ENCODE measurements at regions not wholly inside any gene's neighbourhood (a gene's known extent, or its start where the extent isn't known, plus 50 kb on each side); places are given as distances from the start of the nearest gene placed in this dataset.

- no peak for DNase-seq
Measured at GRCh38 chr7:145644426-145645134, 472.0 kb upstream of the CNTNAP2 start.

DNA sequence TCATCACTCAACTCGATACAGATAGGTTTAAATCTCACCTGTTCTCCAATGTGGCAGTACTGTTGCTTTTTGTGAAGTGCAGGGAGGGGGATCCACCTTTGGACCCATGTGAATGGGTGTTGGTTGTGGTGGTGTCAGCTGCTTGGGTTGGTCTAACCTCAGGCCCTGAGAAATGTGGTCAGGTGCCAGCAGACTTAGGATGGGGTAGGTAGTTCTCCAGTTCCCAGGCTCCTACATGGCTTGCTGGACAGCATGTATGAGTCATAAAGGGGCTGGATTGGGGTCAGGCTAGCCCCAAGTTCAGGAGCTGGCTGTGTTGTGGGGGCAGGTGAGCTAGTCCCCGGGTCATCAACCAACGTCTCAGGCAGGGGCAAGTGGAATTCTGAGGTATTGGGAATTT is 472.6 kb upstream of the CNTNAP2 start:
- DNase-seq: no peak

DNA sequence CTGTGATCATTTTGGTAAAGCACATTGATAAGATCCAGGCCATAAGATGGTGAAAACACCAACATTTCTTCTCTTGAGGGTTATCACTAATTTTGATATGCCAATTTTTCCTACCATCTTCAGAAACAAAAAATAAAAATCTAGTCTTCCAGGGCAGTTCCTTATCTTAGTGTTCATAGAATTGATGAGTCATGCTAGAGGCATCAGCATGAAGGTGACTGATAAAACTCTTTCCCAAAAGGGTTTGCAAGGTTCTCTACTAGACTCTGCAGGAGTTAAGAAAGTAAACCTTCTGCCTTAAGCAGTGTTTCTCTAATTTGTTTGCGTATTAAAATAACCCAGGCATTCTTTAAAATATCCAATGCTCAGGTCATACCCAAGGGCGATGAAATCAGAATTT is 483.1 kb upstream of the CNTNAP2 start:
- no peak for DNase-seq

DNA sequence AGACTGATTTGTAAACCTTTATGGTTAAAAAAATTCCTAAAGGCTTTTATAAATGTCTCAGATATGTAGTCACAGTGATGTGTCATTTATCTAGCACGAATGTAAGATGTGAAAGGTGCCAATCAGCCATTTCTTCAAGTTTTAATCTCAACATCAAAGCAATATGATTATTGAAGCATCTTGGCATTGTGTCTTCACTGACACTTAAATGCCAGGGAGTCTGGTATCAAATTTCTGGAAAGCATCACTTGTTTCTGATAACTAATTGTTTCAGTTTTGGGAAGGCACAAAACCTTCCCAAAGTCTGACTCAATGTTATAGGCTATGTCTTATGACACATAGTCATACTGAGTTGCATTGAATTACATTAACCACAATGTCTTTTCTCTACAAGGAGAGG is 492.0 kb upstream of the CNTNAP2 start:
- DNase-seq: no peak

DNA sequence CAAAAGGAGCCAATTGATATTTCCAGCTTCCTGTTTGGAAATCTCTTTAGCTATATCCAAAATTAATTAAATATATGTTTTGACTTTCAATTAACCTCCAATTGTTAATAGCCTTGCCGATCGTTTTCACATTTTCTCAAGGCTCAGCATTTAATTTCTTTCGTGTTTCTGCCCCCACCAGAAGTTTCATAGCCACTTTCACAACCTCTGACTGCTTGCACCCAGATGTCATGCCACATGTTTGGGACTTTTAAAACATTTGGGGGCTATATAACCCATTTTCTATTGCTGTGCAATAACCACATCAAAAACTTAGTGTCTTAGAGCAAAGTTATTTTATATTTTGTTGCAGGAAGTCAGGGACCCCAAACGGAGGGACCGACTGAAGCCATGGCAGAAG is 510.6 kb upstream of the CNTNAP2 start:
- no peak for DNase-seq

DNA sequence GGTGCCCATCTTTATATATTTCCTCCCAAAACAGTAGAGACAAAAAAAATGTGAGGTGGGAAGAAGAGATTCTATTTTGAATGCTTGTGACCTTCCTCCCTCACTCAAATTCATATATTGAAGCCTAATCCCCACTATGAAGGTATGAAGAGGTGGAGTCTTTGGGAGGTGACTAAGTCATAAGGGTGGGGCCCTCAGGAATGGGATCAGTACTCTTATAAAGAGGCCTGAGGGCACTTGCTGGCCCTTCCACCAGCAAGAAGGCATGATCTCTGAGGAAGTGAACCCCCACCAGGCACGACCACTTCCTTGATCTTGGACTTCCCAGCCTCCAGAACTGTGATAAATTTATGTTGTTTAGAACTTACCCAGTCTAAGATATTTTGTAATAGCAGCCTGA is 517.2 kb upstream of the CNTNAP2 start:
- DNase-seq: no peak

DNA sequence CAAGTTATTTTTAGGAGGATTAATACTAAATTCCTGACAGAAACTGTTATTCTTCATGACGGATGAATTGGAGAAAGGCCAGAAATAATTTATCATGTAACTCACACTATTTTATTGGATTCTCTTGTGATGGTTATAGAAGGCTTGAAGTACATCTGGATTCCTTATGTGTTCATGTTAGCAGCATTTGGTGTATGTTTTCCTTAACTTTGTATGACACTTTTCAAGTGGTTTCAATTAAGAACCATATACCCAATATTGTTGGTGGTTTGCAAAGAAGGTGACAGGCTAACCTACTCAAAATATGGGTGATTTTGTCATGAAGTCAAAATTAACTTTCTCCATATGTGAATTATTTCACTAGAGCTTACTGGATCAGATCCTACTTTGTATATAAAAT is 532.2 kb upstream of the CNTNAP2 start:
- no peak for DNase-seq

GRCh38 chr7:145582742-145583303 is 533.8 kb upstream of the CNTNAP2 start:
- no peak for DNase-seq

DNA sequence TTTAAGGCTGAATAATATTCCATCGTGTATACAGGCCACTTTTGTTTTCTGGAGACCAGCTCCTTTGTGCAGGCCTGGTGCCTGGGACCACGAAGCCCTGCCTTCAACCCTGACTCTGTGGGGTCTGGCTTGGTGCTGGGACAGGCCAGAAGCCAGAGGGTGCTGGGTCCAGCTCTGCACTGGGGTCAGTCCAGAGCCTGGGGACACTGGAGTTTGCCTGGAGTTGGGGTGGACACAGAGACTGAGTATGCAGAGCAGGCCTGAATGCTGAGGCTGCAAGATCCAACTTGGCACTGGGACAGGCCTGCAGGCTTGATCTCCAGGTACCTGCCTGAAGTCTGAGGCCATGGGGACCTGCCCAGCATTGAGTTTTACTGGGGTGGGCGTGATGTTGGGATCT is 558.8 kb upstream of the CNTNAP2 start:
- no peak for DNase-seq

DNA sequence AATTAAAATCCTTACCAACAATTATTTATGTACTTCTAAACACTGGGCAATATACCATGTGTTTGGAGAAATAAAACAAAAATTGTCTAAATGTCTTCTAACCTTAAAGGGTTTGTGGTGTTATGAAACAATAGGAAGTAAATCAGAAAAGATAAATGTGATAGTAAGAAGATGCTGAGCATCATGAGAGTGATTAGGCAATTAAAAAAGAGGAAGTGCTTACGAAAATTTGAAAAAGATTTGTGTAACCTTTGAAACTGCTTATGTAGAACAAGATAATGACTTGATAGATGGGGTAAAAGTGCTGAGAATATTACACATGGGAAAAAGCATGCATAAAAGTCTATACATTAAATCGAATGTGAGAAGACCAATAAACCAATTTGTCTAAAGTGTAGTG is 573.4 kb upstream of the CNTNAP2 start:
- no peak for DNase-seq

DNA sequence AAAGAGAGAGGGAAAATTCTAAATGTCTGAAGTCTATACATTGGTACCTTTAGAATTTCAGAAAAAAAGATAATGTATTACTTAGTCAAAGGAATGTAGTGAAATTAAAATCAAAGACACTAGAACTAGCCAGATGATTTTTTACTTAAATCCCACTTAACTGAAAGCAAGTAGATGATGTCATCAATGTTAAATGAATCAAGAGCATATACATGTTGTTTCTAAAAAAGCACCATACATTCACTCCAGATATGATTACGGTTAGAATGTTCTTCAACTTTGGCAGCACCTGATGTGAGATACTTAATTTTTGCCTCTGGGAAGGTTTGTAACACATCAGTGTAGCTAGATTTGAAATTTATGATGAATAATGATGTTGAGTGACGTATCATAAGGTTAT is 576.7 kb upstream of the CNTNAP2 start:
- DNase-seq: no peak

GRCh38 chr7:145534301-145534700 is 582.3 kb upstream of the CNTNAP2 start:
- no peak for DNase-seq

- no peak for DNase-seq
Measured at GRCh38 chr7:145520284-145520683, 596.3 kb upstream of the CNTNAP2 start.

DNA sequence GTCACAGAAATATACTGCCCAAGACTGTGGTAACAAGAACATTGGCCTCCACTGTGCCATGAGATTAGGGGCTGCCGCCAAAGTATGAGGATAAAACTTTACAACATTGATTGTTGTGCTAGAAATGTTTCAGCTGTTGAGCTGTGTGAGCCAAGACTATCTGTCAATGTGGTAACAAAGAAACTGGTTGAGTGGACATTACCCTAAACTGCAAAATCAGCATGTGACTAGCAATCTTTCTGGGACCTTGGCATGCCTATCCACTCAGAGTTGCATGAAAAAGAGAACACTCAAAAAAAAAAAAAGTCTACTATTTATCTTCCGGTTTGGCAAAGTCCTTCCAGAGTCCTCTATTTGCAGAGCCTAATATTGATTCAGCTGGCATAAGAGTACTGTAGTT is 605.6 kb upstream of the CNTNAP2 start:
- no peak for DNase-seq

GRCh38 chr7:145497911-145498525 is 618.6 kb upstream of the CNTNAP2 start:
- no peak for DNase-seq

- no peak for DNase-seq
Measured at GRCh38 chr7:145490356-145490755, 626.2 kb upstream of the CNTNAP2 start.

- no peak for DNase-seq
Measured at GRCh38 chr7:145489609-145490008, 627.0 kb upstream of the CNTNAP2 start.

- no peak for DNase-seq
Measured at GRCh38 chr7:145488816-145489215, 627.8 kb upstream of the CNTNAP2 start.

- no peak for DNase-seq
Measured at GRCh38 chr7:145481985-145482384, 634.6 kb upstream of the CNTNAP2 start.

DNA sequence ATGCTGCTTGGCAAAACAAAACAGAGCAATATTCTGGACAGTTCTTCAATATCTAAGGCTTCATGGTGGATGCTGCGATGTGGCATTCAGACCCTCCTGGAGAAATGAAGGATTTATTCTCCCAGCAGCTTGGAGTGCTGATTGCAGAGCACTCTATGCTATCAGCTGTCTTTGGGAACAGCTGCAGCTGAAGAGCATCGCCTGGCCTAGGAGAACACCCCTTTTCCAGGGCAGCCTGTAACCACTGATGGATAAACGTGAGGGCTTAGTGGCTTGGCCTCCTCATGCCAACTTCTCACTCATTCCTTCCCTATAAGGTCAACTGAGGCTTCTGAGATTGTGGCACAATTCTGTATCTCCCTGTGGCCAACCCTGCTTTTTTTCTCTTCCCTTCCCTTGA is 638.1 kb upstream of the CNTNAP2 start:
- no peak for DNase-seq

DNA sequence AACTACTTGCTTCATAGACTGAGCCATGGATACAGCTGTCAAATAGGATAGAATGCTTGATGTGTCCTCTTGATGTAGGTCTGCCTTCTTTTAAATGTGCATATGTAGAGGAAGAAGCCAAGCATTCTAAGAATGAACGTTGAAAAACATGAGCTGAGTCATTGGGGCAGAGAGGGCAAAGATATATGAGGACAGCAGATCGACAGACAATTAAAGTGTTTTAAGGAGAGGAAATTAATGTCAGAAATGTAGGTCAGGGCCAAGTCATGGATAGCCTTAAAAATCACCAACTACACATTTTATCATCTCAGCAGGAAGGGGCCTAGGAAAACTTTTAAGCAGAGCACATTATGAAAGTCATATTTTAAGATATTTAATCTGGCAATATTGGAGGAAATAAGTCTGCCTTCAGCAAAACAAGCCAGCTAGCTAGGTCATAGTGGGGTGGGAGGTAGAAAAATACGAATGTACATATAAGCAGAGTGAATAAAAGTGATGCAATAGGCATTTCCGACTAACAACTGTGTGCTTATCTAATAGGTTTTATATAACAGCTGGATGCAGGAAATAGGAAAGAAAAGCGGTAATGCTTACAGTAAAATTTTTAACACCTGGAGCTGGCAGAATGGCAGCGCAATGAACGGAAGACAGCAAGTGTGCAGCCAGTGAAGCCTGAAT is 638.3 kb upstream of the TPK1 start:
- DNase-seq: no peak

GRCh38 chr7:145471883-145472282 is 636.0 kb upstream of the TPK1 start:
- no peak for DNase-seq

DNA sequence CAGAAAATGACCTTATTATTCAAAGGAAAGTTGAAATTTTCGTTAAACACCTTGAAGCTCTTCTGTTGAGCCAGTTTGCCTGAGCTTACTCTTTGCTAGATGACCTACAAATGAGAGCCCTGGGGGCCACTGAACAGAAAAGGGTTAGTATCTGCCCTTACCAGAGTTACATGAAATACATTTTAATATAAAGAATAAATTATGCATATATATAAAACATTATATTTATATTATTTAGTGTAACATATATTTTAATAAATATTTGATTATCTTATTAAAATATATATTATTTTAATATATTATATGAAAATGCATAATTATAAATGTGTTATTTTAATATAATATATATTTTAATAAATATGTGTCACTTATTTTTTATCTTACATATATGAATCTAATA is 628.4 kb upstream of the TPK1 start:
- DNase-seq: no peak

- no peak for DNase-seq
Measured at GRCh38 chr7:145462463-145462862, 626.6 kb upstream of the TPK1 start.

Data from central memory CD4-positive, alpha-beta T cell (primary cell).